ENCODE measurements at regions not wholly inside any gene's neighbourhood (a gene's known extent, or its start where the extent isn't known, plus 50 kb on each side); places are given as distances from the start of the nearest gene placed in this dataset.

- no peaks in the 10 kb centered on the region for H3K79me2 ChIP-seq (ENCODE audit: low read depth)
- no peaks in the 10 kb centered on the region for H3K36me3 ChIP-seq
- no peaks in the 10 kb centered on the region for H3F3A ChIP-seq (ENCODE audit: low read depth)
- Mint-ChIP-seq H3K9me3 (peaks cover 6% of the 10 kb centered on the region), H3K27ac (no peak overlapping the region), H3K27me3 (ENCODE audit: insufficient read depth, low read depth) (peaks cover 6% of the 10 kb centered on the region), H3K4me1 (peaks cover 8% of the 10 kb centered on the region), H3K4me3 (no peak overlapping the region), H3K36me3 (no peaks in the 10 kb centered on the region)
- peaks cover 5% of the 10 kb centered on the region for H3K4me1 ChIP-seq
- H2AFZ ChIP-seq (replicated peaks): no peak overlapping the region
- TF ChIP-seq EZH2 (IDR thresholded peaks at IDR 0.05): no peak
- TF ChIP-seq EZH2phosphoT487 (IDR thresholded peaks at IDR 0.05): no peak
- TF ChIP-seq CTCF (IDR thresholded peaks at IDR 0.05): no peak
- H3K9me3 ChIP-seq (ENCODE audit: low read depth): no peaks in the 10 kb centered on the region
- no peak overlapping the region for H3K4me2 ChIP-seq
- no peak overlapping the region for H3K27ac ChIP-seq
- H3K9ac ChIP-seq: no peak overlapping the region
- H4K20me1 ChIP-seq (ENCODE audit: low read depth): no peaks in the 10 kb centered on the region
- DNase-seq (ENCODE audit: low spot score): no peak
- H3K27me3 ChIP-seq: no peaks in the 10 kb centered on the region
- no peak overlapping the region for H3K4me3 ChIP-seq
These were observed 807.4 kb downstream of the TNS3 start for GRCh38 chr7:46774515-46774914.

- H3K27me3 ChIP-seq: no peaks in the 10 kb centered on the region
- no peak overlapping the region for H3K4me3 ChIP-seq
- TF ChIP-seq CTCF (IDR thresholded peaks at IDR 0.05) (no peak), EZH2 (IDR thresholded peaks at IDR 0.05) (no peak), EZH2phosphoT487 (IDR thresholded peaks at IDR 0.05) (no peak)
- H3K9me3 Mint-ChIP-seq: peaks cover 16% of the 10 kb centered on the region
- H3K27ac Mint-ChIP-seq: no peak overlapping the region
- peaks cover 5% of the 10 kb centered on the region for H3K4me1 ChIP-seq
- H3K4me1 Mint-ChIP-seq: peaks cover 8% of the 10 kb centered on the region
- no peak overlapping the region for H3K27ac ChIP-seq
- H3F3A ChIP-seq (ENCODE audit: low read depth): no peaks in the 10 kb centered on the region
- H3K4me3 Mint-ChIP-seq: no peak overlapping the region
- DNase-seq (ENCODE audit: low spot score): no peak
- H2AFZ ChIP-seq (replicated peaks): no peak overlapping the region
- no peak overlapping the region for H3K4me2 ChIP-seq
- no peak overlapping the region for H3K9ac ChIP-seq
- no peaks in the 10 kb centered on the region for H3K9me3 ChIP-seq (ENCODE audit: low read depth)
- H3K27me3 Mint-ChIP-seq (ENCODE audit: insufficient read depth, low read depth): peaks cover 2% of the 10 kb centered on the region
- H3K79me2 ChIP-seq (ENCODE audit: low read depth): no peaks in the 10 kb centered on the region
- no peaks in the 10 kb centered on the region for H4K20me1 ChIP-seq (ENCODE audit: low read depth)
- peaks cover 2% of the 10 kb centered on the region for H3K36me3 Mint-ChIP-seq
- no peaks in the 10 kb centered on the region for H3K36me3 ChIP-seq
These were observed 809.1 kb downstream of the TNS3 start for GRCh38 chr7:46772776-46773175.

- peaks cover 2% of the 10 kb centered on the region for H3K4me1 Mint-ChIP-seq
- H3K4me2 ChIP-seq: no peak overlapping the region
- H3K27me3 Mint-ChIP-seq (ENCODE audit: insufficient read depth, low read depth): peaks cover 2% of the 10 kb centered on the region
- H2AFZ ChIP-seq (replicated peaks): no peak overlapping the region
- no peak overlapping the region for H3K4me3 ChIP-seq
- no peaks in the 10 kb centered on the region for H3K27me3 ChIP-seq
- H4K20me1 ChIP-seq (ENCODE audit: low read depth): no peaks in the 10 kb centered on the region
- no peaks in the 10 kb centered on the region for H3K4me1 ChIP-seq
- peaks cover 2% of the 10 kb centered on the region for H3K36me3 Mint-ChIP-seq
- no peaks in the 10 kb centered on the region for H3F3A ChIP-seq (ENCODE audit: low read depth)
- no peaks in the 10 kb centered on the region for H3K36me3 ChIP-seq
- peaks cover 16% of the 10 kb centered on the region for H3K9me3 Mint-ChIP-seq
- no peaks in the 10 kb centered on the region for H3K9me3 ChIP-seq (ENCODE audit: low read depth)
- H3K27ac Mint-ChIP-seq: no peak overlapping the region
- H3K27ac ChIP-seq: no peak overlapping the region
- no peak overlapping the region for H3K4me3 Mint-ChIP-seq
- no peak for DNase-seq (ENCODE audit: low spot score)
- no peaks in the 10 kb centered on the region for H3K79me2 ChIP-seq (ENCODE audit: low read depth)
- TF ChIP-seq CTCF (IDR thresholded peaks at IDR 0.05): no peak
- TF ChIP-seq EZH2phosphoT487 (IDR thresholded peaks at IDR 0.05): no peak
- no peak for TF ChIP-seq EZH2 (IDR thresholded peaks at IDR 0.05)
- H3K9ac ChIP-seq: no peak overlapping the region
These were observed 814.8 kb downstream of the TNS3 start for GRCh38 chr7:46767071-46767470.
